H1 (cell line): ENCODE measurements at regions not wholly inside any gene's neighbourhood (a gene's known extent, or its start where the extent isn't known, plus 50 kb on each side); places are given as distances from the start of the nearest gene placed in this dataset.

Source experiments
- CTCF ChIA-PET: fragments of 300-600 bp; sonication (Branson Sonifier 250); formaldehyde crosslinking; loops from one replicate; lab custom pipeline; 2021; ENCODE audit not compliant: partially characterized antibody; lab: Charles Lee
- POLR2A ChIA-PET: fragments of 300-600 bp; sonication (Branson Sonifier 250); formaldehyde crosslinking; loops from one replicate; lab custom pipeline; 2021; ENCODE audit warnings: inconsistent platforms; ENCODE audit not compliant: partially characterized antibody; lab: Charles Lee
- DNase-seq, 2 experiments: peaks; one replicate each; pipeline versions ENCODE4 v3.0.0 to v3.0.0-alpha.2; 2010 to 2022; ENCODE audit warnings: low spot score in 2 of 2, low read depth in 1 of 2, mixed read lengths in 1 of 2
- FAIRE-seq: peaks from 2 replicates; lab custom pipeline; 2011; peaks lifted over from hg19 to GRCh38; lab: Jason Lieb, UNC
- H2AFZ ChIP-seq: 2 replicates; pipeline ENCODE4 v1.8.1; 2012; ENCODE audit warnings: low read length, inconsistent platforms
- H2AK5ac ChIP-seq: 2 replicates; pipeline ENCODE4 v1.6.1; 2013; ENCODE audit warnings: low read depth, low read length
- H2BK120ac ChIP-seq: replicated peaks from 2 replicates; pipeline ENCODE3; 2013; ENCODE audit warnings: low read depth, low read length, inconsistent platforms
- H2BK12ac ChIP-seq: 2 replicates; pipeline ENCODE4 v1.6.1; 2013; ENCODE audit warnings: low read depth, low read length
- H2BK15ac ChIP-seq: 2 replicates; pipeline ENCODE4 v1.6.1; 2013; ENCODE audit warnings: low read length
- H2BK20ac ChIP-seq: 2 replicates; pipeline ENCODE4 v1.6.1; 2013; ENCODE audit warnings: low read length
- H2BK5ac ChIP-seq: 2 replicates; pipeline ENCODE4 v1.6.1; 2013; ENCODE audit warnings: low read depth, low read length
- H3K14ac ChIP-seq: 2 replicates; pipeline ENCODE4 v1.6.1; 2013; ENCODE audit warnings: inconsistent platforms; ENCODE audit not compliant: insufficient read length
- H3K18ac ChIP-seq: 2 replicates; pipeline ENCODE4 v1.6.1; 2013; ENCODE audit warnings: low read length; ENCODE audit errors: extremely low read depth
- H3K23ac ChIP-seq: 2 replicates; pipeline ENCODE4 v1.6.1; 2013; ENCODE audit warnings: inconsistent platforms; ENCODE audit not compliant: insufficient read length
- H3K23me2 ChIP-seq: 2 replicates; pipeline ENCODE4 v1.6.1; 2013; ENCODE audit warnings: low read depth, low read length
- H3K27ac ChIP-seq: 2 replicates; pipeline ENCODE4 v1.6.1; 2011; ENCODE audit warnings: low read depth, low read length, inconsistent platforms
- H3K27me3 ChIP-seq, 4 experiments: replicated peaks in 1 of 4; 1 replicate in 1 of 4; 2 replicates in 3 of 4; pipeline versions ENCODE4 v1.6.1 to v1.8.1; 2011 to 2013; ENCODE audit warnings: low read length in 3 of 4, mild to moderate bottlenecking in 3 of 4, inconsistent platforms in 2 of 4, mixed read lengths in 2 of 4, moderate library complexity in 1 of 4; ENCODE audit not compliant: control insufficient read depth in 3 of 4, insufficient read depth in 3 of 4; ENCODE audit errors: extremely low read depth in 1 of 4
- H3K36me3 ChIP-seq, 4 experiments: 2 replicates each; pipeline versions ENCODE4 v1.6.1 to v1.8.1; 2011 to 2013; ENCODE audit warnings: mild to moderate bottlenecking in 4 of 4, low read length in 3 of 4, moderate library complexity in 2 of 4, control low read depth in 1 of 4, inconsistent platforms in 1 of 4; ENCODE audit not compliant: insufficient read depth in 4 of 4, control insufficient read depth in 2 of 4
- H3K4ac ChIP-seq: replicated peaks from 2 replicates; pipeline ENCODE3; 2013; ENCODE audit warnings: low read length, low read depth, mixed read lengths, inconsistent platforms; ENCODE audit not compliant: insufficient read length
- H3K4me1 ChIP-seq, 4 experiments: replicated peaks in 1 of 4; 1 replicate in 1 of 4; 2 replicates in 3 of 4; pipeline versions ENCODE4 v1.6.1 to v1.8.1; 2011 to 2013; ENCODE audit warnings: low read length in 3 of 4, inconsistent platforms in 2 of 4, mixed read lengths in 1 of 4; ENCODE audit not compliant: insufficient read depth in 4 of 4, control insufficient read depth in 3 of 4
- H3K4me2 ChIP-seq, 2 experiments: 2 replicates each; pipeline versions ENCODE4 v1.6.1 to v1.8.1; 2011 to 2013; ENCODE audit warnings: low read depth in 2 of 2, low read length in 2 of 2, control low read depth in 1 of 2, inconsistent platforms in 1 of 2, mild to moderate bottlenecking in 1 of 2; ENCODE audit not compliant: insufficient read depth in 1 of 2
- H3K4me3 ChIP-seq, 4 experiments: fragments of 200-600, 300-600 bp in 1 of 4; sonication (generic), shearing (Covaris generic), sonication (Bioruptor Twin) in 1 of 4; 2 replicates each; pipeline versions ENCODE4 v1.5.1 to v1.8.1; 2011 to 2016; ENCODE audit warnings: low read length in 4 of 4, low read depth in 3 of 4, control low read depth in 2 of 4, inconsistent platforms in 2 of 4, mild to moderate bottlenecking in 2 of 4, mixed read lengths in 1 of 4, moderate library complexity in 1 of 4; ENCODE audit not compliant: insufficient read depth in 2 of 4; ENCODE audit errors: extremely low read depth in 1 of 4
- H3K56ac ChIP-seq: replicated peaks from 2 replicates; pipeline ENCODE3; 2013; ENCODE audit warnings: low read depth, mild to moderate bottlenecking, mixed read lengths, low read length, inconsistent platforms; ENCODE audit not compliant: insufficient read length
- H3K79me1 ChIP-seq: 2 replicates; pipeline ENCODE4 v1.6.1; 2013; ENCODE audit warnings: low read depth, low read length, control low read depth
- H3K79me2 ChIP-seq, 2 experiments: 2 replicates each; pipeline versions ENCODE4 v1.6.1 to v1.8.1; 2012 to 2013; ENCODE audit warnings: low read length in 2 of 2, mild to moderate bottlenecking in 2 of 2, inconsistent platforms in 1 of 2; ENCODE audit not compliant: insufficient read depth in 2 of 2, control insufficient read depth in 1 of 2
- H3K9ac ChIP-seq, 4 experiments: replicated peaks in 1 of 4; 1 replicate in 1 of 4; 2 replicates in 3 of 4; pipeline versions ENCODE4 v1.6.1 to v1.8.1; 2011 to 2013; ENCODE audit warnings: low read depth in 3 of 4, low read length in 3 of 4, control low read depth in 2 of 4, mild to moderate bottlenecking in 2 of 4, moderate library complexity in 2 of 4, inconsistent platforms in 1 of 4; ENCODE audit errors: extremely low read depth in 1 of 4
- H3K9me3 ChIP-seq, 2 experiments: 2 replicates each; pipeline versions ENCODE4 v1.6.1 to v1.8.1; 2012 to 2013; ENCODE audit warnings: mild to moderate bottlenecking in 2 of 2, moderate library complexity in 2 of 2, control low read depth in 1 of 2, inconsistent platforms in 1 of 2, low read depth in 1 of 2, low read length in 1 of 2, mixed read lengths in 1 of 2; ENCODE audit not compliant: insufficient read depth in 2 of 2
- H4K20me1 ChIP-seq, 2 experiments: replicated peaks in 1 of 2; 2 replicates each; pipeline versions ENCODE3 to v1.8.1; 2011 to 2013; ENCODE audit warnings: inconsistent platforms in 2 of 2, low read length in 2 of 2, mild to moderate bottlenecking in 1 of 2; ENCODE audit not compliant: insufficient read depth in 2 of 2, control insufficient read depth in 1 of 2
- H4K5ac ChIP-seq: 2 replicates; pipeline ENCODE4 v1.6.1; 2013; ENCODE audit warnings: low read length, low read depth, mixed read lengths, inconsistent platforms; ENCODE audit not compliant: insufficient read length
- H4K8ac ChIP-seq: 2 replicates; pipeline ENCODE4 v1.8.0; 2013; ENCODE audit warnings: mild to moderate bottlenecking, moderate library complexity, low read length, inconsistent platforms; ENCODE audit not compliant: insufficient read depth; ENCODE audit errors: extremely low read depth
- H4K91ac ChIP-seq: replicated peaks from 2 replicates; pipeline ENCODE3; 2013; ENCODE audit warnings: low read length, mixed read lengths, inconsistent platforms; ENCODE audit not compliant: insufficient read length
- CTBP2 ChIP-seq: IDR thresholded peaks from 2 replicates; pipeline ENCODE4 v1.7.0; 2011; ENCODE audit warnings: borderline replicate concordance, mild to moderate bottlenecking, moderate library complexity, mixed read lengths, low read length; ENCODE audit not compliant: insufficient read depth, insufficient read length
- SUZ12 ChIP-seq: fragments of 200-600 bp; sonication (generic); IDR thresholded peaks from 2 replicates; pipeline ENCODE4 v1.6.1; 2012; ENCODE audit warnings: mild to moderate bottlenecking, inconsistent platforms, low read length, moderate library complexity, mixed read lengths
- YY1 ChIP-seq: IDR thresholded peaks from 2 replicates; pipeline ENCODE4 v1.6.1; 2011; ENCODE audit warnings: low read depth, mild to moderate bottlenecking, low read length
- WGBS, 2 experiments: shearing (Covaris generic) in 1 of 2; methylation state at CpG; one replicate each; pipeline versions ENCODE4 v1.1.6 to v1.1.7; 2013 to 2015; ENCODE audit warnings: low lambda C conversion rate in 2 of 2, mixed read lengths in 2 of 2, inconsistent platforms in 1 of 2, low coverage in 1 of 2, missing lambda C conversion rate in 1 of 2; ENCODE audit not compliant: insufficient replicate concordance in 2 of 2, insufficient coverage in 1 of 2, insufficient read length in 1 of 2; ENCODE audit errors: extremely low coverage in 1 of 2, missing lambda C conversion rate in 1 of 2; 5-methylcytosine and 5-hydroxymethylcytosine counted together

DNA sequence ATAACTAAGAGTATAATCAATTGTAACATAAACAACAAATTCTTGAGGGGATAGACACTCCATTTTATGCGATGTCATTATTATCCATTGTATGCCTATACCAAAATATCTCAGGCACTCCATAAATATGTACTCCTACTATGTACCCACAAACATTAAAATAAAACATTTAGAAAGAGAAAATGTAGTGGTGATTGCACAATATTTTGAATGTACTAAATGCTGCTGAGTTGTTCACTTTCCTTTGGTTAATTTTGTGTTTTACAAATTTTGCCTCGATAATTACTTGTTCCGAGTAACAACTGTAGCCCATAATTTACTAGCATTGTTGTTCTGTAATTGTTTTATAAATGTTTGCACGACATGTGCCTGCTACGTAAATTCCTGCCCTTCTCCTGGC is 131.3 kb downstream of the DCLK3 start:
- Histone ChIP-seq H2BK5ac (no peak overlapping the region), H3K79me2 (no peaks in the 10 kb centered on the region), H2AK5ac (no peak overlapping the region), H4K91ac (no peak overlapping the region), H2BK12ac (no peak overlapping the region), H3K14ac (no peak overlapping the region), H3K36me3 (no peaks in the 10 kb centered on the region), H3K79me1 (no peaks in the 10 kb centered on the region), H3K4me3 (no peak overlapping the region), H2AFZ (no peak overlapping the region), H2BK15ac (no peak overlapping the region), H2BK20ac (no peak overlapping the region), H3K18ac (no peak overlapping the region), H3K56ac (no peak overlapping the region), H4K5ac (no peak overlapping the region), H2BK120ac (no peak overlapping the region), H3K4me1 (no peaks in the 10 kb centered on the region), H3K27ac (no peak overlapping the region), H3K9ac (no peak overlapping the region), H3K23ac (no peak overlapping the region), H3K23me2 (no peaks in the 10 kb centered on the region), H4K8ac (no peak overlapping the region), H3K4ac (no peak overlapping the region), H3K27me3 (no peaks in the 10 kb centered on the region; a peak in 1 of 7 replicates), H4K20me1 (no peaks in the 10 kb centered on the region), H3K9me3 (no peaks in the 10 kb centered on the region), H3K4me2 (no peak overlapping the region)
- ChIA-PET POLR2A (no interaction called here), CTCF (no interaction called here)
- DNase-seq (no peak), FAIRE-seq (no peak)
- TF ChIP-seq CTBP2 (no peak), SUZ12 (no peak), YY1 (no peak)
- WGBS, 2 experiments: 91% methylated on average over 5 of the region's 5 CpGs; no CpG with 5 or more reads in 1 of the 2 experiments
